Esophagus muscularis mucosa (tissue), 4 donors: ENCODE measurements at regions not wholly inside any gene's neighbourhood (a gene's known extent, or its start where the extent isn't known, plus 50 kb on each side); places are given as distances from the start of the nearest gene placed in this dataset.

Source experiments
- CTCF ChIP-seq, 3 experiments: fragments of 200-600 bp in 2 of 3; fragments of 450-650 bp in 1 of 3; sonication (generic) in 2 of 3; IDR thresholded peaks; one replicate each; pipeline ENCODE4 v1.5.1; 2017 to 2019; ENCODE audit warnings: antibody characterized with exemption in 3 of 3, mild to moderate bottlenecking in 2 of 3, moderate library complexity in 1 of 3
- EP300 ChIP-seq: sonication (generic); formaldehyde crosslinking; IDR thresholded peaks from one replicate; pipeline ENCODE4 v1.6.1; 2017; ENCODE audit warnings: antibody characterized with exemption
- POLR2A ChIP-seq: fragments of 450-650 bp; IDR thresholded peaks from one replicate; pipeline ENCODE4 v1.6.1; 2017; ENCODE audit warnings: antibody characterized with exemption, moderate library complexity, mild to moderate bottlenecking, low read depth
- POLR2AphosphoS5 ChIP-seq, 2 donors: sonication (generic); formaldehyde crosslinking; IDR thresholded peaks; one replicate each; pipeline ENCODE4 v1.6.1; 2017; ENCODE audit warnings: antibody characterized with exemption in 2 of 2

GRCh38 chr11:79579063-79579462 is 138.2 kb upstream of the TENM4 start:
- TF ChIP-seq CTCF (IDR thresholded peaks at IDR 0.05) (no peak), EP300 (no peak), POLR2A (no peak), POLR2AphosphoS5 (IDR thresholded peaks at IDR 0.05) (no peak)
